Lower leg skin (tissue), 3 donors: ENCODE measurements at regions not wholly inside any gene's neighbourhood (a gene's known extent, or its start where the extent isn't known, plus 50 kb on each side); places are given as distances from the start of the nearest gene placed in this dataset.

ENCODE experiments used
- CTCF ChIP-seq, 3 donors: fragments of 450-650 bp; IDR thresholded peaks; one replicate each; pipeline ENCODE4 v1.5.1; 2016; ENCODE audit warnings: antibody characterized with exemption in 3 of 3, mild to moderate bottlenecking in 3 of 3, moderate library complexity in 2 of 3
- POLR2A ChIP-seq, 2 donors: fragments of 450-650 bp; IDR thresholded peaks; one replicate each; pipeline ENCODE4 v1.6.1; 2016 to 2017; ENCODE audit warnings: antibody characterized with exemption in 2 of 2, mild to moderate bottlenecking in 1 of 2, moderate library complexity in 1 of 2

GRCh38 chr1:166691476-166691875, 147.8 kb upstream of the POGK start:
- no peak for TF ChIP-seq CTCF (IDR thresholded peaks at IDR 0.05)
- TF ChIP-seq POLR2A (IDR thresholded peaks at IDR 0.05) = no peak
